ENCODE measurements at regions not wholly inside any gene's neighbourhood (a gene's known extent, or its start where the extent isn't known, plus 50 kb on each side); places are given as distances from the start of the nearest gene placed in this dataset.
A peak's percentile ranks its signal among the peaks of the same experiment; 100 is the strongest.

DNA sequence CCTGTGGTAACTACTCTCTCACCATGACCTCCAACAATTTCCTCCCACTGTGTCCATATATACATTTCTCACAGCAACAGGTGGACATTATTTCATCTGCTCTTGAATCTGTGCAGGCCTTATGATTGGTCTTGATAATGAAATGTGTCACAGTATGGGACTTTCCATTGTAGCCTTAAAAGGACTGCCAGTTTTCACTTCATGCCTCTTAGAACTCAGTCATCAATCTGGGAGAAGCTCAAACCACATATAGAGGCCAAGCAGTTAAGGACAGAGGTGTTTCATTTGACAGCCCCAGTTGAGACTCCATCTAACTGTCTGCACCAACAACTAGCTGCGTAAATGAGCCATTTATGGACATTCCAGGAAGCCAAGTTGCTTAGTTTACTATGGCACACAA is 1534.8 kb downstream of the ARAP2 start:
- Histone ChIP-seq H3K27ac (no peak overlapping the region), H3K36me3 (no peaks in the 10 kb centered on the region), H3K4me1 (no peaks in the 10 kb centered on the region), H3K4me3 (no peak overlapping the region), H3K9me3 (peaks cover 0 to 29% (median 3%) of the 10 kb centered on the region in 11 donors), H3K27me3 (no peaks in the 10 kb centered on the region)
- no peak for ATAC-seq
- TF ChIP-seq, protein P1, sequence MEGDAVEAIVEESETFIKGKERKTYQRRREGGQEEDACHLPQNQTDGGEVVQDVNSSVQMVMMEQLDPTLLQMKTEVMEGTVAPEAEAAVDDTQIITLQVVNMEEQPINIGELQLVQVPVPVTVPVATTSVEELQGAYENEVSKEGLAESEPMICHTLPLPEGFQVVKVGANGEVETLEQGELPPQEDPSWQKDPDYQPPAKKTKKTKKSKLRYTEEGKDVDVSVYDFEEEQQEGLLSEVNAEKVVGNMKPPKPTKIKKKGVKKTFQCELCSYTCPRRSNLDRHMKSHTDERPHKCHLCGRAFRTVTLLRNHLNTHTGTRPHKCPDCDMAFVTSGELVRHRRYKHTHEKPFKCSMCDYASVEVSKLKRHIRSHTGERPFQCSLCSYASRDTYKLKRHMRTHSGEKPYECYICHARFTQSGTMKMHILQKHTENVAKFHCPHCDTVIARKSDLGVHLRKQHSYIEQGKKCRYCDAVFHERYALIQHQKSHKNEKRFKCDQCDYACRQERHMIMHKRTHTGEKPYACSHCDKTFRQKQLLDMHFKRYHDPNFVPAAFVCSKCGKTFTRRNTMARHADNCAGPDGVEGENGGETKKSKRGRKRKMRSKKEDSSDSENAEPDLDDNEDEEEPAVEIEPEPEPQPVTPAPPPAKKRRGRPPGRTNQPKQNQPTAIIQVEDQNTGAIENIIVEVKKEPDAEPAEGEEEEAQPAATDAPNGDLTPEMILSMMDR (IDR thresholded peaks at IDR 0.05), result no peak
- DNase-seq, result no peak
- intact Hi-C loops (cut with DNase I), result no loop called here
- WGBS, 2 donors, result 79 to 85% methylated on average over 1 of the region's 1 CpG

DNA sequence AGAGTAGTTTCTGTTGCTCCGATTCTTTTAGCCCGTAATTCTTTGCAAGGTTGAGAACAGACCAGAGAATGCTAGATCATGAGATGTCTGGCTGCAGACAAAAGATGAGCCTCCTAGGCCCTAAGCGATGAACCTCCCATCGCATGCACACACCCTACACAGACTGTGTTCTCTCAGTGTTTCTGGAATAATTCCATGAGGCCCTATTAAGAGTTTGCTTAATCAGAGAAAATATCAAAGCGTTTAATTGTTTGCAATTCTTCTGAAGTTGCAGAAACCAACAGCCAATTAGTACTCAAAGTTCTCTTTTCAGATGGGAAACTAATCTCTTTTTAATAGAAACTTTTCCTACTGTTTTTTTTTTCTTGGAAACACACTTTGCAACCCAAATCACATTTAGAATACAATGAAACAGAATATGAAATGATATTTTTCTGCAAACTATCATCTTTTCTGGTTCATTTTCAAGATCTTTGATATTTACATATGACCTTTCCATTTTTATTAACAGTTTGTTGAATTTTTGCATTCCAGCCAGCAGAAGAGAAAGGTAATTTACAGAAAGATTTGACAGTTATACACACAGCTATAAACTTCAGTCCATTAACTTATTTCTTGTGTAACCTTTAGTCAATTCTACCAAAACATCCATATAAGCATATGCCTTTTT is 1525.6 kb downstream of the ARAP2 start:
- intact Hi-C loops (cut with DNase I), result no loop called here
- Histone ChIP-seq H3K9me3 (no peaks in the 10 kb centered on the region), H3K4me3 (no peak overlapping the region), H3K27me3 (no peaks in the 10 kb centered on the region), H3K36me3 (no peaks in the 10 kb centered on the region), H3K4me1 (no peaks in the 10 kb centered on the region), H3K27ac (no peak overlapping the region)
- TF ChIP-seq, protein P1 (IDR thresholded peaks at IDR 0.05), result no peak
- DNase-seq, result no peak
- 73 to 86% methylated on average over 5 of the region's 5 CpGs for WGBS, 2 donors
- no peak for ATAC-seq

DNA sequence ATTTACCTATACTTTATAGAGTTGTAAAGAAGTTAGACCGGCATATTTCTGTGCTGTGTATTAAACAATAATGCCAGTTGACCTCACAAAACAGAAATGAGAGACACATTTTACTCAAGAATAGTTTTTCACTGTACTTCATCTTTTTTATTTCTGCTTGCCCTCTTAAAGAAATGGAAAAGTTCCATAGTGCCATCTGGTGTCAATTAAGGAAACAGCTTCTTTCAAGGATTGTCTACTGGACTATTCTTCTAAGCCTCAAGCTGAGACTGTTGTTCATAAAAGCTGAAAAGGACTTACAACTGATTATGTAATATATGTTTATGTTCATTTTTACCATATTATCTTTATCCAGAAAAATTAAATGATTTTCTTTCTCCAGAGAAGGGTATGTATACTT is 1523.7 kb downstream of the ARAP2 start:
- WGBS, 2 donors, result 3 to 12% methylated on average over 1 of the region's 1 CpG
- peaks cover 0 to under 1% (median 0%) of the 10 kb centered on the region in 11 donors for H3K9me3 ChIP-seq

GRCh38 chr4:34721835-34722234 is 1522.5 kb downstream of the ARAP2 start:
- H3K27ac ChIP-seq, result no peak overlapping the region
- TF ChIP-seq, protein P1 (IDR thresholded peaks at IDR 0.05), result no peak
- H3K27me3 ChIP-seq, result no peaks in the 10 kb centered on the region
- H3K4me3 ChIP-seq, result no peak overlapping the region
- DNase-seq (no peak), ATAC-seq (no peak)
- peaks cover 0 to 4% (median 0%) of the 10 kb centered on the region in 11 donors for H3K9me3 ChIP-seq
- WGBS, 2 donors, result 85% methylated on average over 1 of the region's 1 CpG
- no peaks in the 10 kb centered on the region for H3K4me1 ChIP-seq
- no peaks in the 10 kb centered on the region for H3K36me3 ChIP-seq
- intact Hi-C loops (cut with DNase I), result no loop called here

More for the DNA sequence above, 1523.7 kb downstream of the ARAP2 start:
- no peak overlapping the region for H3K27ac ChIP-seq
- ATAC-seq (no peak), DNase-seq (no peak)
- no peak overlapping the region for H3K4me3 ChIP-seq
- intact Hi-C loops (cut with DNase I), result no loop called here
- no peaks in the 10 kb centered on the region for H3K27me3 ChIP-seq
- no peaks in the 10 kb centered on the region for H3K36me3 ChIP-seq
- no peaks in the 10 kb centered on the region for H3K4me1 ChIP-seq
- TF ChIP-seq, protein P1 (IDR thresholded peaks at IDR 0.05), result peak in 6 of 9 donors; percentile 18 to 44 (median 32)
